ENCODE measurements at regions not wholly inside any gene's neighbourhood (a gene's known extent, or its start where the extent isn't known, plus 50 kb on each side); places are given as distances from the start of the nearest gene placed in this dataset.
A peak's percentile ranks its signal among the peaks of the same experiment; 100 is the strongest.

DNA sequence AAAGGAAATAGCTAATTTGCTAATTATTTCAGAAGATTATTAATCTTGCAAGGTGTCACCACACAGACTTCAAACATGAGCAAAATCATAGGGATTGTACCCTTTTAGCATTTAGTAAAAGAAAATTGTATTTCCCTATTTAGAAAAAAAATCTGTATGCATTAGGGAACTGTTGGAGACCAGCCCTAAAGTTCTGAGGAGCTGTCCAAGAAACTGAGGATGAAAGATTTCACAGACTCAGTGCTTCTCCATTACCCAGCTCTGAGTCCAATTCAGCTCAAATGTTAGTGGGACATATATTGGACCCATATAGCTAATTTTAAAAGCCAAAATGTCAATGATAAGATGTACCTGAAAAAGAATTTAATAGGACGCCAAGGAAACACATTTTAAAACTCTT is 271.7 kb downstream of the SNX10 start:
- Histone ChIP-seq H3K4me2 (no peak overlapping the region), H3K79me2 (ENCODE audit: low read depth) (no peaks in the 10 kb centered on the region), H2AFZ (no peak overlapping the region), H3K9me3 (ENCODE audit: insufficient read depth, low read depth) (no peaks in the 10 kb centered on the region), H3F3A (ENCODE audit: insufficient read depth, low read depth) (no peaks in the 10 kb centered on the region), H3K27ac (no peak overlapping the region), H4K20me1 (ENCODE audit: insufficient read depth) (no peaks in the 10 kb centered on the region), H3K27me3 (ENCODE audit: insufficient read depth, low read depth) (no peaks in the 10 kb centered on the region), H3K9me2 (ENCODE audit: insufficient read depth) (no peaks in the 10 kb centered on the region), H3K4me1 (replicated peaks; ENCODE audit: insufficient read depth) (peaks cover 8% of the 10 kb centered on the region), H3K4me3 (no peak overlapping the region), H3K36me3 (ENCODE audit: low read depth) (no peaks in the 10 kb centered on the region)
- ChIA-PET CTCF (no interaction called here), POLR2A (ENCODE audit: unreplicated experiment) (no interaction called here)
- intact Hi-C loops (cut with micrococcal nuclease; ENCODE audit: unreplicated experiment), result no loop called here
- DNase-seq, result no peak
- TF ChIP-seq, protein P1, sequence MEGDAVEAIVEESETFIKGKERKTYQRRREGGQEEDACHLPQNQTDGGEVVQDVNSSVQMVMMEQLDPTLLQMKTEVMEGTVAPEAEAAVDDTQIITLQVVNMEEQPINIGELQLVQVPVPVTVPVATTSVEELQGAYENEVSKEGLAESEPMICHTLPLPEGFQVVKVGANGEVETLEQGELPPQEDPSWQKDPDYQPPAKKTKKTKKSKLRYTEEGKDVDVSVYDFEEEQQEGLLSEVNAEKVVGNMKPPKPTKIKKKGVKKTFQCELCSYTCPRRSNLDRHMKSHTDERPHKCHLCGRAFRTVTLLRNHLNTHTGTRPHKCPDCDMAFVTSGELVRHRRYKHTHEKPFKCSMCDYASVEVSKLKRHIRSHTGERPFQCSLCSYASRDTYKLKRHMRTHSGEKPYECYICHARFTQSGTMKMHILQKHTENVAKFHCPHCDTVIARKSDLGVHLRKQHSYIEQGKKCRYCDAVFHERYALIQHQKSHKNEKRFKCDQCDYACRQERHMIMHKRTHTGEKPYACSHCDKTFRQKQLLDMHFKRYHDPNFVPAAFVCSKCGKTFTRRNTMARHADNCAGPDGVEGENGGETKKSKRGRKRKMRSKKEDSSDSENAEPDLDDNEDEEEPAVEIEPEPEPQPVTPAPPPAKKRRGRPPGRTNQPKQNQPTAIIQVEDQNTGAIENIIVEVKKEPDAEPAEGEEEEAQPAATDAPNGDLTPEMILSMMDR (conservative IDR thresholded peaks at IDR 0.05), result no peak
- no peak for TF ChIP-seq EZH2 (IDR thresholded peaks at IDR 0.05; ENCODE audit: low read depth)
- BruUV-seq (replicated peaks), result no TSS peak

DNA sequence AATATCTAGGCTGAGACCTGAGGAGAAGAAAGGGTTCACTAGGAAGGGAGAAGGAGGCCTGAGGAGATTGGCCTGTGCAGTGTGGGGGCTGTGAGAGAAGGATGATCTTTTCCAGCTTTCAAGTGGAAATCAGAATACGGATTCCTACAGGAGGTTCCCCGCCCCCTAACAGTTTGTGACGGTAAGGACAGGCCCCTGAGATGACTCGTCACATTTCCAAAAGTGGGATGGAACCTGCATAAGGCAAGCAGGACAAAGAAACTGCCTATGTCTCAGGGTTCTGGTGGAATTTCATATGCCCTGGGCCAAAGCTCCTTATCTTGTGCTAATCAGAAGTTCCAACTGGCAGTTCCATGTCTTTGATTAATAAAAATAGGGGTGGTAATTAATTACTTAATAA is 275.6 kb downstream of the SNX10 start:
- Histone ChIP-seq H3K4me1 (replicated peaks; ENCODE audit: insufficient read depth) (no peaks in the 10 kb centered on the region), H3K36me3 (ENCODE audit: low read depth) (no peaks in the 10 kb centered on the region), H3F3A (ENCODE audit: insufficient read depth, low read depth) (no peaks in the 10 kb centered on the region), H3K27me3 (ENCODE audit: insufficient read depth, low read depth) (no peaks in the 10 kb centered on the region), H3K4me2 (no peak overlapping the region), H3K9me2 (ENCODE audit: insufficient read depth) (no peaks in the 10 kb centered on the region), H3K4me3 (no peak overlapping the region), H4K20me1 (ENCODE audit: insufficient read depth) (no peaks in the 10 kb centered on the region), H3K9me3 (ENCODE audit: insufficient read depth, low read depth) (no peaks in the 10 kb centered on the region; the same call in 1 of the 2 replicates), H2AFZ (no peak overlapping the region), H3K27ac (no peak overlapping the region), H3K79me2 (ENCODE audit: low read depth) (no peaks in the 10 kb centered on the region)
- ChIA-PET POLR2A (ENCODE audit: unreplicated experiment) (no interaction called here), CTCF (no interaction called here)
- DNase-seq, result no peak
- intact Hi-C loops (cut with micrococcal nuclease; ENCODE audit: unreplicated experiment), result no loop called here
- no TSS peak for BruUV-seq (replicated peaks)
- no peak for TF ChIP-seq EZH2 (IDR thresholded peaks at IDR 0.05; ENCODE audit: low read depth)
- TF ChIP-seq, protein P1 (conservative IDR thresholded peaks at IDR 0.05), result no peak

DNA sequence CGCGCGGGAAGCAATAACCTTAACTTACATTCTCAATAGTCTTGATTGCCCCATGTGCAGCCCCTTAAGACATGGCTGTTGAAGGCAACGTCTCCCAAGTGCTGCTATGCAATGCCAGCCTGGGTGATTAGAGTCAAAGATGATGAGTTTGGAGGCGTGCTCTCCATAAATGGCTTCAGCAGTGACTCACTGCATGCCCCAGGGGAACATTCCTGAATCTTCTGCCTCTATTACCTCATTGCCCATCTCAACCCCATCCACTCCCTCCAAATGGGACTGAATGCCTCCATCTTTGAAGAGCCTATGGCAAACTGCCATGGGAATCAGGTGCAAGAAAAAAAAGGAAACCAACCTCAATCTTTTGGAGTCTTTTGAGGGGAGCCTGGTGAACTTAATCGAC is 282.8 kb downstream of the SNX10 start:
- no peak overlapping the region for H3K4me3 ChIP-seq
- H3K27me3 ChIP-seq (ENCODE audit: insufficient read depth, low read depth), result no peaks in the 10 kb centered on the region
- no peak overlapping the region for H3K4me2 ChIP-seq
- intact Hi-C loops (cut with micrococcal nuclease; ENCODE audit: unreplicated experiment), result no loop called here
- no peak for TF ChIP-seq EZH2 (IDR thresholded peaks at IDR 0.05; ENCODE audit: low read depth)
- TF ChIP-seq, protein P1 (conservative IDR thresholded peaks at IDR 0.05), result no peak
- BruUV-seq (replicated peaks), result no TSS peak
- peaks cover 10% of the 10 kb centered on the region; the same call in 1 of the 2 replicates for H3K4me1 ChIP-seq (replicated peaks; ENCODE audit: insufficient read depth)
- POLR2A ChIA-PET (ENCODE audit: unreplicated experiment), result no interaction called here
- CTCF ChIA-PET, result no interaction called here
- DNase-seq, result peak; percentile 18 to 62
- no peak overlapping the region for H2AFZ ChIP-seq
- no peak overlapping the region for H3K27ac ChIP-seq
- H3F3A ChIP-seq (ENCODE audit: insufficient read depth, low read depth), result no peaks in the 10 kb centered on the region
- no peaks in the 10 kb centered on the region for H3K9me2 ChIP-seq (ENCODE audit: insufficient read depth)
- H3K36me3 ChIP-seq (ENCODE audit: low read depth), result no peaks in the 10 kb centered on the region
- no peaks in the 10 kb centered on the region; the same call in 1 of the 2 replicates for H3K9me3 ChIP-seq (ENCODE audit: insufficient read depth, low read depth)
- H3K79me2 ChIP-seq (ENCODE audit: low read depth), result no peaks in the 10 kb centered on the region
- no peaks in the 10 kb centered on the region for H4K20me1 ChIP-seq (ENCODE audit: insufficient read depth)
